Lower lobe of right lung (tissue), 2 donors: ENCODE measurements at regions not wholly inside any gene's neighbourhood (a gene's known extent, or its start where the extent isn't known, plus 50 kb on each side); places are given as distances from the start of the nearest gene placed in this dataset.

ENCODE experiments used
- ATAC-seq, 2 donors: fragments of 200-7000 bp; cut with Tn5 transposase; one replicate each; pipeline ENCODE4 v1.9.1; 2020 to 2022; ENCODE audit warnings: mild to moderate bottlenecking in 2 of 2, moderate library complexity in 2 of 2
- DNase-seq: peaks from one replicate; pipeline ENCODE4 v3.0.0-alpha.2; 2020
- H3K27ac ChIP-seq: fragments of 200-600 bp; one replicate; pipeline ENCODE4 v1.8.0; 2022
- H3K27me3 ChIP-seq: fragments of 200-600 bp; one replicate; pipeline ENCODE4 v1.8.0; 2022; ENCODE audit warnings: low read depth
- H3K36me3 ChIP-seq: fragments of 200-600 bp; one replicate; pipeline ENCODE4 v1.8.0; 2022; ENCODE audit warnings: mild to moderate bottlenecking
- H3K4me1 ChIP-seq: fragments of 200-600 bp; one replicate; pipeline ENCODE4 v1.8.0; 2022
- H3K4me3 ChIP-seq: fragments of 200-600 bp; one replicate; pipeline ENCODE4 v1.8.0; 2022; ENCODE audit warnings: mild to moderate bottlenecking
- H3K9me3 ChIP-seq: fragments of 200-600 bp; one replicate; pipeline ENCODE4 v1.8.0; 2022
- CTCF ChIP-seq: fragments of 200-600 bp; IDR thresholded peaks from one replicate; pipeline ENCODE4 v1.8.0; 2022; ENCODE audit warnings: antibody characterized with exemption, mild to moderate bottlenecking
- intact Hi-C: fragments of 100-400 bp; cut with DNase I; formaldehyde crosslinking; loops from one replicate; pipeline ENCODE4 v1.11.0; 2022
- donor health status: DM: no; HTN: yes; CAD: no; lungs with severe emphysema.

- Histone ChIP-seq H3K27me3 (no peaks in the 10 kb centered on the region), H3K4me1 (no peaks in the 10 kb centered on the region), H3K27ac (no peak overlapping the region), H3K36me3 (no peaks in the 10 kb centered on the region), H3K9me3 (no peaks in the 10 kb centered on the region), H3K4me3 (no peak overlapping the region)
- DNase-seq = no peak
- TF ChIP-seq CTCF = no peak
- ATAC-seq = no peak
- intact Hi-C loops = no loop called here
Observed at GRCh38 chr11:95324826-95325225, 93.8 kb upstream of the SESN3 start.

GRCh38 chr11:95322539-95322938 lies 91.5 kb upstream of the SESN3 start:
- no peaks in the 10 kb centered on the region for H3K36me3 ChIP-seq
- DNase-seq (no peak), ATAC-seq (no peak)
- H3K4me3 ChIP-seq = no peak overlapping the region
- TF ChIP-seq CTCF = no peak
- H3K4me1 ChIP-seq = no peaks in the 10 kb centered on the region
- intact Hi-C loops = no loop called here
- no peak overlapping the region for H3K27ac ChIP-seq
- H3K9me3 ChIP-seq = no peaks in the 10 kb centered on the region
- H3K27me3 ChIP-seq = no peaks in the 10 kb centered on the region

GRCh38 chr11:95318498-95318897 lies 87.5 kb upstream of the SESN3 start:
- H3K9me3 ChIP-seq = no peaks in the 10 kb centered on the region
- intact Hi-C loops = no loop called here
- H3K4me3 ChIP-seq = no peak overlapping the region
- TF ChIP-seq CTCF = no peak
- ATAC-seq (no peak), DNase-seq (no peak)
- no peaks in the 10 kb centered on the region for H3K36me3 ChIP-seq
- H3K27ac ChIP-seq = no peak overlapping the region
- H3K4me1 ChIP-seq = no peaks in the 10 kb centered on the region
- H3K27me3 ChIP-seq = no peaks in the 10 kb centered on the region

- Histone ChIP-seq H3K27ac (no peak overlapping the region), H3K4me3 (no peak overlapping the region), H3K4me1 (no peaks in the 10 kb centered on the region), H3K27me3 (no peaks in the 10 kb centered on the region), H3K36me3 (no peaks in the 10 kb centered on the region), H3K9me3 (no peaks in the 10 kb centered on the region)
- ATAC-seq (no peak), DNase-seq (no peak)
- no peak for TF ChIP-seq CTCF
- intact Hi-C loops = no loop called here
Observed at GRCh38 chr11:95308512-95309035, 77.6 kb upstream of the SESN3 start.

- intact Hi-C loops = no loop called here
- Histone ChIP-seq H3K36me3 (no peaks in the 10 kb centered on the region), H3K4me1 (no peaks in the 10 kb centered on the region), H3K27ac (no peak overlapping the region), H3K4me3 (no peak overlapping the region), H3K9me3 (no peaks in the 10 kb centered on the region), H3K27me3 (no peaks in the 10 kb centered on the region)
- no peak for TF ChIP-seq CTCF
- ATAC-seq = no peak
- no peak for DNase-seq
Observed at GRCh38 chr11:95307286-95307685, 76.3 kb upstream of the SESN3 start.

DNA sequence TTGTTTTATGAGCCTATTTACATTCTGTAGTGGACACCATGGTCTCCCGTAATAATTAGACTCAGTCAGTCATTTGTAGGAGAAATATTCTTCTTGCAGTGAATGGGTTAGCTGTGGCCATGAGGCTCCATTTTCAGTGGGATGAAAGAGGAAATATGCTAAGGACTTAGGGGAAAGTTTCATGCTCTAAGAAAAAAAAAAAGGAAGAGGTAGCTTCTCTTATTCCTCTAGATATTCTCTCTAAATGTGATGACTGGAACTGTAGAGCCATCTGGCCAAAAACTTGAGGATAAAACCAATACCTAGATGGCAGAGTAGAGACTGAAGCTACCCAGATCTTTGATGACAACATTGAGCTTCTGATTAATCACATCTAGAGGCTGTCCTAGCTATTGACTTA lies 75.8 kb upstream of the SESN3 start:
- Histone ChIP-seq H3K4me3 (no peak overlapping the region), H3K4me1 (no peaks in the 10 kb centered on the region), H3K36me3 (no peaks in the 10 kb centered on the region), H3K27ac (no peak overlapping the region), H3K27me3 (no peaks in the 10 kb centered on the region), H3K9me3 (no peaks in the 10 kb centered on the region)
- DNase-seq = no peak
- intact Hi-C loops = no loop called here
- no peak for TF ChIP-seq CTCF
- peak in 1 of 2 donors; percentile 49 for ATAC-seq
